Psoas muscle (tissue), 7 donors: ENCODE measurements at regions not wholly inside any gene's neighbourhood (a gene's known extent, or its start where the extent isn't known, plus 50 kb on each side); places are given as distances from the start of the nearest gene placed in this dataset.

Experiments
- ATAC-seq, 4 donors: fragments of 200-7000 bp; cut with Tn5 transposase; one replicate each; pipeline ENCODE4 v1.9.1; 2020; ENCODE audit warnings: moderate library complexity in 3 of 4, mild to moderate bottlenecking in 2 of 4
- DNase-seq, 2 donors: peaks; one replicate each; pipeline ENCODE4 v3.0.0-alpha.2; 2020
- H3K27ac ChIP-seq: fragments of 200-600 bp; one replicate; pipeline ENCODE4 v1.8.0; 2022
- H3K27me3 ChIP-seq, 3 donors: fragments of 200-600 bp in 1 of 3; one replicate each; pipeline versions ENCODE4 v1.6.1 to v1.8.0; 2013 to 2022; ENCODE audit warnings: low read length in 2 of 3, mild to moderate bottlenecking in 2 of 3, moderate library complexity in 1 of 3; ENCODE audit not compliant: insufficient read depth in 3 of 3
- H3K36me3 ChIP-seq, 2 donors: fragments of 200-600 bp in 1 of 2; one replicate each; pipeline versions ENCODE4 v1.6.1 to v1.8.0; 2013 to 2022; ENCODE audit warnings: low read depth in 1 of 2, mild to moderate bottlenecking in 1 of 2, moderate library complexity in 1 of 2; ENCODE audit not compliant: insufficient read depth in 1 of 2
- H3K4me1 ChIP-seq: fragments of 200-600 bp; one replicate; pipeline ENCODE4 v1.8.0; 2022
- H3K4me3 ChIP-seq: fragments of 200-600 bp; one replicate; pipeline ENCODE4 v1.8.0; 2022; ENCODE audit warnings: mild to moderate bottlenecking
- H3K9me3 ChIP-seq: fragments of 200-600 bp; one replicate; pipeline ENCODE4 v1.8.0; 2022
- WGBS, 3 donors: extraction: QIAGEN DNeasy Blood & Tissue Kit; methylation state at CpG; one replicate each; pipeline versions ENCODE4 v1.1.6 to v1.1.7; 2013; 5-methylcytosine and 5-hydroxymethylcytosine counted together
- intact Hi-C, 2 donors: fragments of 100-400 bp; cut with DNase I; formaldehyde crosslinking; loops; one replicate each; pipeline versions ENCODE4 v1.11.0 to v1.14.2; 2022
- TF ChIP-seq, protein P1 (sequence below): fragments of 200-600 bp; IDR thresholded peaks from one replicate; pipeline ENCODE4 v1.8.0; 2022; ENCODE audit warnings: antibody characterized with exemption
- donor health status: healthy with polysubstance abuse.
- donor health status: DM: no; HTN: no; CAD: no; lungs with moderate emphysema.
- donor health status: Bipolar disorder and iron deficiency.
- donor health status: healthy.
- donor health status: DM: yes; HTN: yes; CAD: no.
- donor health status: DM: no; HTN: no; CAD: no.
- donor health status: DM: yes; HTN: yes; CAD: no.

DNA sequence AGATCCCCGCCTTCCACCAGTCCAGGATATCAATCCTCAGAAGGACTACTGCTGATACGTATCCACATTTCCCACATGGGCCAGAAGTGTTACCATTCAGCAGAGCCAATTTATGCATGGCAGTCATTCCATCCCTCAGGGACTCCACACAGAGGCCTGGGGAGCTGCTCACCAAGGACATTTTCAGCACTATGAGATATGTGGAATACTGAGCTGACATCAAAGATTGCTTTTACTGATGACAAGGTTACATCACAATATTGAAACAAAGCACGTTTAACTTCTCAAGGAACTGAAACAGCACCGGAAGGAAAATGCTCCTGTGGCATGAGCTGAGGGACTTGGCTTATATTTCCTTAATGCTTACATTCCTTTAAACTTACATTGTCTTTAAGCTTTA, 335.1 kb downstream of the BMPER start:
- DNase-seq, result no peak
- Histone ChIP-seq H3K4me3 (no peak overlapping the region), H3K9me3 (no peaks in the 10 kb centered on the region), H3K4me1 (no peaks in the 10 kb centered on the region), H3K36me3 (no peaks in the 10 kb centered on the region), H3K27ac (no peak overlapping the region), H3K27me3 (no peaks in the 10 kb centered on the region)
- TF ChIP-seq, protein P1, sequence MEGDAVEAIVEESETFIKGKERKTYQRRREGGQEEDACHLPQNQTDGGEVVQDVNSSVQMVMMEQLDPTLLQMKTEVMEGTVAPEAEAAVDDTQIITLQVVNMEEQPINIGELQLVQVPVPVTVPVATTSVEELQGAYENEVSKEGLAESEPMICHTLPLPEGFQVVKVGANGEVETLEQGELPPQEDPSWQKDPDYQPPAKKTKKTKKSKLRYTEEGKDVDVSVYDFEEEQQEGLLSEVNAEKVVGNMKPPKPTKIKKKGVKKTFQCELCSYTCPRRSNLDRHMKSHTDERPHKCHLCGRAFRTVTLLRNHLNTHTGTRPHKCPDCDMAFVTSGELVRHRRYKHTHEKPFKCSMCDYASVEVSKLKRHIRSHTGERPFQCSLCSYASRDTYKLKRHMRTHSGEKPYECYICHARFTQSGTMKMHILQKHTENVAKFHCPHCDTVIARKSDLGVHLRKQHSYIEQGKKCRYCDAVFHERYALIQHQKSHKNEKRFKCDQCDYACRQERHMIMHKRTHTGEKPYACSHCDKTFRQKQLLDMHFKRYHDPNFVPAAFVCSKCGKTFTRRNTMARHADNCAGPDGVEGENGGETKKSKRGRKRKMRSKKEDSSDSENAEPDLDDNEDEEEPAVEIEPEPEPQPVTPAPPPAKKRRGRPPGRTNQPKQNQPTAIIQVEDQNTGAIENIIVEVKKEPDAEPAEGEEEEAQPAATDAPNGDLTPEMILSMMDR, result no peak
- 63 to 67% (median 63%) methylated on average over 4 of the region's 4 CpGs for WGBS, 3 donors
- no peak for ATAC-seq
- intact Hi-C loops, result no loop called here

DNA sequence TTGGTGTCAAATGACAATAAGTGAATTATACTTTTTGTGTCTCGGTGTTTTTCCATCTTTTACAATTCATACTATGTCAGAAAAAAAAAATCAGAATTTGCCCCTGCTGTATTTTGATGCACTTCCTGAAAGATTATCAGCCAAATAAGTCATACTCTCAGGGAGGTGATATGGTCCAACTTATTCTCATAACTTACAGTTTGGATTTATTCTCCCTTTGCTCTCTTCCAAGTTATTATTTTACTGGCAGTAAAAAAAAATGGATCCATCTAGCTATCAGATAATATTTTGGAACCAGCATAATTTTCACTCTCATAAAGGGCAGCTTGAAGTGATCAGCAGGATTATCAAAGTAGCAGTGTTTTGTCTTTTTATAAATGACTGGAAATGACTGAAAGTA, 337.1 kb downstream of the BMPER start:
- intact Hi-C loops, result no loop called here
- no peak for DNase-seq
- H3K27ac ChIP-seq, result no peak overlapping the region
- no peaks in the 10 kb centered on the region for H3K9me3 ChIP-seq
- TF ChIP-seq, protein P1, result no peak
- ATAC-seq, result no peak
- 30 to 35% (median 31%) methylated on average over 1 of the region's 1 CpG for WGBS, 3 donors
- H3K36me3 ChIP-seq, result no peaks in the 10 kb centered on the region
- no peak overlapping the region for H3K4me3 ChIP-seq
- H3K4me1 ChIP-seq, result no peaks in the 10 kb centered on the region
- no peaks in the 10 kb centered on the region for H3K27me3 ChIP-seq

DNA sequence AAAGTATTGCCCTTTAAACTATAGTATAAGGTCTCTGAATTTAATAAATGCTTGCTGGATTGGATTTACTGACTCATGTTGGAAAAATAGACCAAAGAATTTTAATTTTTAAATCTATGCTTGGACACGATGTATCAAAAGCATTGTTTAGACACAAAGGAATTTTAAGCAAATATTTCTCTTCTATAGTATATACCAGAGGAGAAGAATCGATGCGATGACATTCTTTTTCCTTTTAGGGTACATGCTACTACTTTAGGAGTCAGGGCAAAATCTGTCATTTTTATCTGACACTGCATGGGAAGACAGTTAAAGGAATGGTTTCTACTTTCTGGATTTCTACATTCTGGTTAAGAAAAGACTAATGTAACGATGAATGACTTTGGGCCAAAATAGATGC, 339.9 kb downstream of the BMPER start:
- no peak for ATAC-seq
- no peaks in the 10 kb centered on the region for H3K9me3 ChIP-seq
- 83 to 91% (median 88%) methylated on average over 4 of the region's 4 CpGs for WGBS, 3 donors
- DNase-seq, result no peak
- H3K27ac ChIP-seq, result no peak overlapping the region
- TF ChIP-seq, protein P1, result no peak
- H3K4me1 ChIP-seq, result no peaks in the 10 kb centered on the region
- peaks cover 0 to 3% (median 0%) of the 10 kb centered on the region in 3 donors for H3K27me3 ChIP-seq
- intact Hi-C loops, result no loop called here
- H3K36me3 ChIP-seq, result no peaks in the 10 kb centered on the region
- H3K4me3 ChIP-seq, result no peak overlapping the region

DNA sequence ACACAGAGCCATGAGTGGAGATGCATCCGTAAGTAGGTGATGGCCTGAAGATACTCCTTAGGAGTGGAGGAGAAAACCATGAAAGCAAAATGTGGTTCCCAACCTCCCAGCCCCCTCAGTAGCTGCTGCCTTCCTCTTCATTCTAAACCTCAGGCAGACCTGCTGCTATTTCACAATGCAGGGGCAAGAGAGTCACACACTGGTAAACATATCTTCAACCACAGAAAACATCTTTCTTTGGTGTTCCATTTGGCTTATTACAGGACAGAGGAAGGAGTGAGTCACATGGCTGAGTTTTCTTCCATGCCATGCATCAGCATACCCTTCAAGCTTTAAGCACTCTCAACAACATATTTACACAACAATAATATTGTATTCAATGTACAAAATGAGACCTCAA, 342.1 kb downstream of the BMPER start:
- no peaks in the 10 kb centered on the region for H3K4me1 ChIP-seq
- no peaks in the 10 kb centered on the region for H3K9me3 ChIP-seq
- H3K36me3 ChIP-seq, result no peaks in the 10 kb centered on the region
- ATAC-seq (no peak), DNase-seq (no peak)
- intact Hi-C loops, result no loop called here
- TF ChIP-seq, protein P1, result no peak
- peaks cover 0 to 3% (median 0%) of the 10 kb centered on the region in 3 donors for H3K27me3 ChIP-seq
- H3K4me3 ChIP-seq, result no peak overlapping the region
- WGBS, 3 donors, result 83 to 100% (median 94%) methylated on average over 1 of the region's 1 CpG
- H3K27ac ChIP-seq, result no peak overlapping the region

DNA sequence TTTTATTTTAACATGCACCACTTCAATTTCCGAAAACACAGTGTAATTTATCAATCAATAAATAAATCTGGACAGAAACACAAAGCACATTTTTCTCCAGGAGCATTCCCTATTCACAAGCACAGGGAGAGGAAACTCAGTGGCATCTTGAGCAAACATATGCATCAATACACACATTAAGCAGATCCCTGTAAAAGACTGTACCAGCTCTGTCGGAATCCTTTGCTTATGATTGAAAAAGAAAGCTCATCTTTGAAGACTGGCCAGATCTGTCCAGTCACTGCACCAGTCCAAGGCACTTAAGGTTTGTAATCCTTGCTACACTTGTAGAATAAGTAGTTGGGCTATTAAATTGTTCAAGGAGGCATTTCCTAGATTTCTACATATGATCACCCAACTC, 343.9 kb downstream of the BMPER start:
- no peak for ATAC-seq
- intact Hi-C loops, result no loop called here
- Histone ChIP-seq H3K27ac (no peak overlapping the region), H3K27me3 (peaks cover 0 to 3% (median 0%) of the 10 kb centered on the region in 3 donors), H3K36me3 (no peaks in the 10 kb centered on the region), H3K4me3 (no peak overlapping the region), H3K9me3 (no peaks in the 10 kb centered on the region), H3K4me1 (no peaks in the 10 kb centered on the region)
- 70 to 82% (median 74%) methylated on average over 2 of the region's 2 CpGs for WGBS, 3 donors
- TF ChIP-seq, protein P1, result no peak
- DNase-seq, result no peak
